ENCODE measurements at regions not wholly inside any gene's neighbourhood (a gene's known extent, or its start where the extent isn't known, plus 50 kb on each side); places are given as distances from the start of the nearest gene placed in this dataset.
A peak's percentile ranks its signal among the peaks of the same experiment; 100 is the strongest.

DNA sequence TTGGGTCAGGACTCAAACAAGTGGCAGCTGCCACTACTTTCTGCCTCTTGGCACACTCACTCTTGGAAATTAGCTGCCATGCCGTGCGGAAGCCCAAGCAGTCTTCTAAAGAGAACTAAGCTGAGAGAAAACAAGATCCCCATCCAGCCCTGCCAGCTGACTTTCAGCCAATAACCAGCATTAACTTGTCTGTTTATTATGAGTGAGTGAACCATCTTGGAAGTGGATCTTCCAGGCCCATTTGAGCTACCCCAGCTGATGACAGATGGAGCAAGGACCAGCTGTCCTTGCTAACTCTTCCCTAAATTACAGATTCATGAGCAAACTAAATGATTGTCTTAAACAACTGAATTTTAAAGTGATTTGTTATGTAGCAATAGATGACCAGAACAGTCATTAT lies 73.9 kb upstream of the RBM24 start:
- Histone ChIP-seq H3K4me3 (no peak overlapping the region), H3K27me3 (no peaks in the 10 kb centered on the region), H3K4me1 (peaks cover 0 to 11% (median under 1%) of the 10 kb centered on the region in 9 donors), H3K27ac (no peak overlapping the region), H3K36me3 (no peaks in the 10 kb centered on the region), H3K9me3 (peaks cover 0 to 17% (median 5%) of the 10 kb centered on the region in 11 donors)
- intact Hi-C loops (cut with DNase I), result no loop called here
- DNase-seq, result no peak
- TF ChIP-seq CTCF (IDR thresholded peaks at IDR 0.05), result no peak
- WGBS, 2 donors, result 58 to 64% methylated on average over 2 of the region's 2 CpGs
- ATAC-seq, result no peak

DNA sequence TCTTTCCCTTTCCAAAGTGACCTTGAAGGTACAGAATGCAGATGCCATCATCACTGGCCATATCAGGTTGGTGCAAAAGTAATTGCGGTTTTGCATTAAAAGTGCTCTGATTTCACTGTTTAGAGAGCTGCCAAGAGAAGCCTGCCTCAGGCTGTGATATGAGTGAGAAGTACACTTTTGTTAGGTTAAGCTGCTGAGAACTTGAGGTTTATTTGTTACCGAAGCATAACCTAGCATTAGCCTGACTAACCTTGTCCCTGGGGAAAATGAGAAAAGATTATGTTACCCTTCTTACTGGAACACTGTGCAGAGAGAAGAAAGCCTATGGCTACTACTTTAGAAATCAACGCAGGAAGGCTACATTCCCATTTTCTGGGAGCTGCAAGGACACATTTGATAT lies 70.5 kb upstream of the RBM24 start:
- H3K27me3 ChIP-seq, result no peaks in the 10 kb centered on the region
- H3K4me3 ChIP-seq, result no peak overlapping the region
- peaks cover 0 to 21% (median 6%) of the 10 kb centered on the region in 9 donors for H3K4me1 ChIP-seq
- no peak overlapping the region for H3K27ac ChIP-seq
- DNase-seq (no peak), ATAC-seq (no peak)
- peaks cover 0 to 23% (median 5%) of the 10 kb centered on the region in 11 donors for H3K9me3 ChIP-seq
- intact Hi-C loops (cut with DNase I), result no loop called here
- 92 to 94% methylated on average over 3 of the region's 3 CpGs for WGBS, 2 donors
- TF ChIP-seq CTCF (IDR thresholded peaks at IDR 0.05), result no peak
- H3K36me3 ChIP-seq, result no peaks in the 10 kb centered on the region

DNA sequence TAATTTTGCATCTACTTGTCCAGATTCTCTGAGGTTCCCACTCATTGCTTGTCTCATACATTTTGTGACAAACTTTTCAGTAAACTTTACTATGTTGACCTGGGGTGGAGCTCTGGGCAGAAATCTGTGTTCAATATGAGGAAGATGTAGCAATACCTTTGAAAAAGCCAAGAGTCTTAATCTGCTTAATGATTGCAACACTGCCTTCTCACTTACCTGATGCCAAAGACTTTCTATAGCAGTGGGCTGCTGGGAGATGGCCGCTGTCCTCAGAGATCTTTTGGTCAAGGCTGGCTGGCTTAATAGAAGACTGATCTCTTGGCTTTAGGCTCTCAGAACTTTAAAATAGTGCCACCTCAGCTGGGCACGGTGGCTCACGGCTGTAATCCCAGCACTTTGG lies 70.1 kb upstream of the RBM24 start:
- Histone ChIP-seq H3K27me3 (no peaks in the 10 kb centered on the region), H3K27ac (no peak overlapping the region), H3K9me3 (peaks cover 0 to 24% (median 5%) of the 10 kb centered on the region in 11 donors), H3K4me3 (no peak overlapping the region), H3K4me1 (peaks cover 0 to 21% (median 6%) of the 10 kb centered on the region in 9 donors), H3K36me3 (no peaks in the 10 kb centered on the region)
- DNase-seq, result no peak
- 89 to 94% methylated on average over 3 of the region's 3 CpGs for WGBS, 2 donors
- ATAC-seq, result no peak
- intact Hi-C loops (cut with DNase I), result no loop called here
- TF ChIP-seq CTCF (IDR thresholded peaks at IDR 0.05), result no peak

- intact Hi-C loops (cut with DNase I), result no loop called here
- ATAC-seq (peak; percentile 58 to 95 (median 86)), DNase-seq (peak; percentile 28 to 48)
- Histone ChIP-seq H3K27ac (peak overlapping the region; percentile 21 to 83 (median 62)), H3K9me3 (peaks cover 0 to 21% (median 0%) of the 10 kb centered on the region in 11 donors), H3K4me3 (peak overlapping the region in 2 of 10 donors; percentile 10 to 11), H3K4me1 (peaks cover 0 to 21% (median 6%) of the 10 kb centered on the region in 9 donors), H3K27me3 (no peaks in the 10 kb centered on the region), H3K36me3 (no peaks in the 10 kb centered on the region)
- 42 to 43% methylated on average over 13 of the region's 13 CpGs for WGBS, 2 donors
- TF ChIP-seq CTCF (IDR thresholded peaks at IDR 0.05), result no peak
Observed at GRCh38 chr6:17212546-17213371, 68.4 kb upstream of the RBM24 start.

Measured in heart right ventricle (tissue), 16 donors.